WTC11 (cell line): ENCODE measurements at regions not wholly inside any gene's neighbourhood (a gene's known extent, or its start where the extent isn't known, plus 50 kb on each side); places are given as distances from the start of the nearest gene placed in this dataset.

Experiments
- ATAC-seq: fragments of 200-7000 bp; cut with Tn5 transposase; 2 replicates; pipeline ENCODE4 v1.10.0; 2021; ENCODE audit warnings: mild to moderate bottlenecking, moderate library complexity
- CTCF ChIA-PET: fragments of 300-600 bp; sonication (Branson Sonifier 250); formaldehyde crosslinking; loops from one replicate; lab custom pipeline; 2021; ENCODE audit warnings: antibody characterized with exemption; lab: Charles Lee
- POLR2A ChIA-PET: fragments of 350-600 bp; sonication (Branson Sonifier 250); formaldehyde crosslinking; loops from one replicate; lab custom pipeline; 2021; ENCODE audit warnings: antibody characterized with exemption; lab: Charles Lee
- DNase-seq: peaks from one replicate; pipeline ENCODE4 v3.0.0; 2021; ENCODE audit warnings: low spot score
- H3K27ac Mint-ChIP-seq: 2 replicates; pipeline ENCODE4 v1.8.0; 2021; ENCODE audit warnings: mixed read lengths
- H3K27me3 Mint-ChIP-seq: 2 replicates; pipeline ENCODE4 v1.8.0; 2021; ENCODE audit warnings: low read depth, mild to moderate bottlenecking, moderate library complexity, mixed read lengths
- H3K36me3 Mint-ChIP-seq: 2 replicates; pipeline ENCODE4 v1.8.0; 2021; ENCODE audit warnings: mixed read lengths
- H3K4me1 Mint-ChIP-seq: 2 replicates; pipeline ENCODE4 v1.8.0; 2022; ENCODE audit warnings: mixed read lengths
- H3K4me3 Mint-ChIP-seq: 2 replicates; pipeline ENCODE4 v1.8.0; 2021; ENCODE audit warnings: mild to moderate bottlenecking, moderate library complexity, mixed read lengths
- H3K9me3 Mint-ChIP-seq: 2 replicates; pipeline ENCODE4 v1.8.0; 2021; ENCODE audit warnings: mixed read lengths
- ATF3 ChIP-seq: sonication (generic); formaldehyde crosslinking; conservative IDR thresholded peaks from 2 replicates; pipeline ENCODE4 v1.8.1; 2022; ENCODE audit warnings: mild to moderate bottlenecking, missing genetic modification reagents
- CTCF ChIP-seq: fragments of 200-600 bp; IDR thresholded peaks from 2 replicates; pipeline ENCODE4 v1.8.0; 2022; ENCODE audit warnings: antibody characterized with exemption
- E2F4 ChIP-seq: sonication (generic); formaldehyde crosslinking; IDR thresholded peaks from 2 replicates; pipeline ENCODE4 v1.8.1; 2022; ENCODE audit warnings: low read depth, mild to moderate bottlenecking, moderate library complexity, missing genetic modification reagents, borderline replicate concordance
- E2F5 ChIP-seq: sonication (generic); formaldehyde crosslinking; IDR thresholded peaks from 2 replicates; pipeline ENCODE4 v1.8.1; 2022; ENCODE audit warnings: mild to moderate bottlenecking, moderate library complexity, missing genetic modification reagents
- ERG ChIP-seq: fragments of 250-450 bp; sonication (Bioruptor Pico); IDR thresholded peaks from 2 replicates; pipeline ENCODE4 v1.8.0; 2021; ENCODE audit warnings: mild to moderate bottlenecking
- ETV6 ChIP-seq: sonication (generic); formaldehyde crosslinking; IDR thresholded peaks from 2 replicates; pipeline ENCODE4 v1.8.1; 2022; ENCODE audit warnings: mild to moderate bottlenecking, missing genetic modification reagents
- GTF2I ChIP-seq: fragments of 250-450 bp; sonication (Bioruptor Pico); conservative IDR thresholded peaks from 2 replicates; pipeline ENCODE4 v1.4.0; 2021; ENCODE audit warnings: mild to moderate bottlenecking
- JAZF1 ChIP-seq: fragments of 250-450 bp; sonication (Bioruptor Pico); IDR thresholded peaks from 2 replicates; pipeline ENCODE4 v1.9.0; 2021; ENCODE audit warnings: moderate library complexity, mild to moderate bottlenecking, inconsistent platforms
- MLX ChIP-seq: sonication (generic); formaldehyde crosslinking; IDR thresholded peaks from 2 replicates; pipeline ENCODE4 v1.8.1; 2023; ENCODE audit warnings: mild to moderate bottlenecking, missing genetic modification reagents, moderate library complexity
- MXD4 ChIP-seq: fragments of 250-450 bp; sonication (Bioruptor Pico); IDR thresholded peaks from 2 replicates; pipeline ENCODE4 v1.8.0; 2021; ENCODE audit warnings: mild to moderate bottlenecking, moderate library complexity, borderline replicate concordance
- PREB ChIP-seq: sonication (generic); formaldehyde crosslinking; IDR thresholded peaks from 2 replicates; pipeline ENCODE4 v1.8.1; 2022; ENCODE audit warnings: mild to moderate bottlenecking, missing genetic modification reagents, moderate library complexity, borderline replicate concordance
- RELA ChIP-seq: sonication (generic); formaldehyde crosslinking; IDR thresholded peaks from 2 replicates; pipeline ENCODE4 v1.8.1; 2022; ENCODE audit warnings: missing genetic modification reagents, mild to moderate bottlenecking, borderline replicate concordance
- RORB ChIP-seq: fragments of 250-450 bp; sonication (Bioruptor Pico); IDR thresholded peaks from 2 replicates; pipeline ENCODE4 v1.9.0; 2021; ENCODE audit warnings: mild to moderate bottlenecking
- SMAD3 ChIP-seq: sonication (generic); formaldehyde crosslinking; IDR thresholded peaks from 2 replicates; pipeline ENCODE4 v1.8.0; 2022; ENCODE audit warnings: missing genetic modification reagents, mild to moderate bottlenecking, borderline replicate concordance
- SMAD4 ChIP-seq: sonication (generic); formaldehyde crosslinking; IDR thresholded peaks from 2 replicates; pipeline ENCODE4 v1.8.0; 2022; ENCODE audit warnings: mild to moderate bottlenecking, missing genetic modification reagents
- TEAD1 ChIP-seq: sonication (generic); formaldehyde crosslinking; IDR thresholded peaks from 2 replicates; pipeline ENCODE4 v1.8.0; 2022; ENCODE audit warnings: mild to moderate bottlenecking, missing genetic modification reagents
- TEAD4 ChIP-seq: sonication (generic); formaldehyde crosslinking; IDR thresholded peaks from 2 replicates; pipeline ENCODE4 v1.8.0; 2022; ENCODE audit warnings: mild to moderate bottlenecking, missing genetic modification reagents
- ZBTB21 ChIP-seq: sonication (generic); formaldehyde crosslinking; IDR thresholded peaks from 2 replicates; pipeline ENCODE4 v1.8.1; 2023; ENCODE audit warnings: mild to moderate bottlenecking, missing genetic modification reagents, borderline replicate concordance
- ZNF138 ChIP-seq: sonication (generic); formaldehyde crosslinking; conservative IDR thresholded peaks from 2 replicates; pipeline ENCODE4 v1.8.1; 2022; ENCODE audit warnings: mild to moderate bottlenecking, moderate library complexity, missing genetic modification reagents
- ZNF281 ChIP-seq: sonication (generic); formaldehyde crosslinking; IDR thresholded peaks from 2 replicates; pipeline ENCODE4 v1.8.0; 2023; ENCODE audit warnings: mild to moderate bottlenecking, missing genetic modification reagents
- ZNF416 ChIP-seq: fragments of 250-450 bp; sonication (Bioruptor Pico); IDR thresholded peaks from 2 replicates; pipeline ENCODE4 v1.9.0; 2021; ENCODE audit warnings: mild to moderate bottlenecking, inconsistent platforms
- ZNF532 ChIP-seq: fragments of 250-450 bp; sonication (Bioruptor Pico); IDR thresholded peaks from 2 replicates; pipeline ENCODE4 v1.9.0; 2021; ENCODE audit warnings: mild to moderate bottlenecking, borderline replicate concordance

- Mint-ChIP-seq H3K27ac (peak overlapping the region; percentile 87), H3K9me3 (peaks cover 3% of the 10 kb centered on the region; the same call in 1 of the 2 replicates), H3K4me3 (no peak overlapping the region), H3K4me1 (peaks cover 81% of the 10 kb centered on the region), H3K36me3 (peaks cover 6% of the 10 kb centered on the region), H3K27me3 (no peaks in the 10 kb centered on the region)
- no peak for TF ChIP-seq SMAD3 (CRISPR knock-in tag)
- no peak for TF ChIP-seq ZNF416 (CRISPR knock-in tag)
- no peak for TF ChIP-seq RELA
- no peak for TF ChIP-seq TEAD1 (CRISPR knock-in tag)
- TF ChIP-seq CTCF = no peak
- TF ChIP-seq TEAD4 (CRISPR knock-in tag) = no peak
- TF ChIP-seq E2F4 = no peak
- TF ChIP-seq PREB (CRISPR knock-in tag) = no peak
- no peak for TF ChIP-seq MLX (CRISPR knock-in tag)
- no peak for TF ChIP-seq ZNF532
- TF ChIP-seq SMAD4 (CRISPR knock-in tag) = no peak
- TF ChIP-seq MXD4 (CRISPR knock-in tag) = no peak
- TF ChIP-seq RORB (CRISPR knock-in tag) = no peak
- TF ChIP-seq GTF2I (CRISPR knock-in tag) = no peak
- TF ChIP-seq ETV6 (CRISPR knock-in tag) = no peak
- TF ChIP-seq ZBTB21 (CRISPR knock-in tag) = no peak
- no peak for TF ChIP-seq ATF3 (CRISPR knock-in tag)
- POLR2A ChIA-PET = interaction anchor here (1.5 kb wide), 1 partner anchor 11 kb away, joined by 3 read pairs; no protein-coding TSS in a partner anchor
- DNase-seq (no peak), ATAC-seq (no peak)
- CTCF ChIA-PET = interaction anchor here (1.6 kb wide), 1 partner anchor 11 kb away, joined by 5 read pairs; no protein-coding TSS in a partner anchor
Observed at GRCh38 chr15:26231096-26231495, 368.0 kb upstream of the ATP10A start.

- H3K4me3 Mint-ChIP-seq = no peak overlapping the region
- H3K27ac Mint-ChIP-seq = no peak overlapping the region
- ATAC-seq (no peak), DNase-seq (no peak)
- POLR2A ChIA-PET = no interaction called here
- H3K9me3 Mint-ChIP-seq = peaks cover 6% of the 10 kb centered on the region
- peaks cover 5% of the 10 kb centered on the region; the same call in 1 of the 2 replicates for H3K27me3 Mint-ChIP-seq
- CTCF ChIA-PET = no interaction called here
- peaks cover 2% of the 10 kb centered on the region; the same call in 1 of the 2 replicates for H3K36me3 Mint-ChIP-seq
- peaks cover 23% of the 10 kb centered on the region for H3K4me1 Mint-ChIP-seq
- TF ChIP-seq ERG (CRISPR knock-in tag) (no peak), ZNF281 (CRISPR knock-in tag) (no peak), ZNF138 (CRISPR knock-in tag) (no peak), JAZF1 (no peak), E2F5 (no peak)
Observed at GRCh38 chr15:26224266-26224665, 361.1 kb upstream of the ATP10A start.
